ENCODE measurements at regions not wholly inside any gene's neighbourhood (a gene's known extent, or its start where the extent isn't known, plus 50 kb on each side); places are given as distances from the start of the nearest gene placed in this dataset.

- TF ChIP-seq CTCF (conservative IDR thresholded peaks at IDR 0.05; ENCODE audit: low read depth in 2 of 2) (no peak), ZNF331 (CRISPR knock-in tag; IDR thresholded peaks at IDR 0.05; ENCODE audit: low read depth) (no peak), CREB1 (CRISPR knock-in tag; IDR thresholded peaks at IDR 0.05; ENCODE audit: low read depth) (no peak), JUNB (IDR thresholded peaks at IDR 0.05; ENCODE audit: unreplicated experiment) (no peak)
Measured at GRCh38 chr18:39845631-39846030, 2109.4 kb upstream of the PIK3C3 start (continued).

DNA sequence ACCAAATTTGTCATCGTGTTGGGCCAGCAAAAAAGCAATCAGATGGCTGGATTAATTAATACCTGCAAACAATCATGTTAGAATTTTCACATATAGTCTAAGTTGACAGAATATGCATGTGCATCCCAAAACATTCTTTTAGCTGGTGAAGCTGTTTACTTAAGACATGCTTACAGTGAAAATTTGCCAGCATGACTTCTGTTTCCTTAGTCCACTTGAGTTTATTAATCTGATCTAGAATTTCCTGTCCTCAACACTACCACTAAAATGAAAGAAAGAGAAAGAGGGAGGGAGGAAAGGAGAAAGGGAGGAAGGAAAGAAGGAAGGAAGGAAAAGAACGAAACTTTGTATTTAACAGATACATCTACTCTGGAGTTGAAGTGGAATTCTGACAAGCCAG lies 2109.9 kb upstream of the PIK3C3 start:
- H4K20me1 ChIP-seq (replicated peaks; ENCODE audit: insufficient read depth), result no peaks in the 10 kb centered on the region
- no peak overlapping the region for H3K27ac Mint-ChIP-seq
- H3K36me3 Mint-ChIP-seq (ENCODE audit: low read depth), result no peaks in the 10 kb centered on the region
- H3K4me1 ChIP-seq (ENCODE audit: insufficient read depth), result peaks cover 8% of the 10 kb centered on the region
- peaks cover 21% of the 10 kb centered on the region for H3K4me1 Mint-ChIP-seq
- H3K9me3 Mint-ChIP-seq, result no peaks in the 10 kb centered on the region
- peaks cover 17% of the 10 kb centered on the region for H3K27me3 ChIP-seq (ENCODE audit: insufficient read depth)
- no peak overlapping the region for H3K4me2 ChIP-seq
- no peak overlapping the region for H3K4me3 Mint-ChIP-seq
- no peaks in the 10 kb centered on the region for H3K36me3 ChIP-seq (ENCODE audit: insufficient read depth)
- no peak for ATAC-seq
- H3K27ac ChIP-seq (ENCODE audit: low read depth), result no peak overlapping the region
- H3K79me2 ChIP-seq (replicated peaks; ENCODE audit: insufficient read depth), result no peaks in the 10 kb centered on the region
- H3K4me3 ChIP-seq, result no peak overlapping the region
- H2AFZ ChIP-seq, result no peak overlapping the region
- no peak for DNase-seq (ENCODE audit: low spot score)
- H3F3A ChIP-seq (replicated peaks; ENCODE audit: low read depth), result no peaks in the 10 kb centered on the region
- H3K27me3 Mint-ChIP-seq (ENCODE audit: insufficient read depth, low read depth, poor library complexity), result peaks cover 14% of the 10 kb centered on the region
- no peaks in the 10 kb centered on the region for H3K9me2 ChIP-seq (ENCODE audit: insufficient read depth)
- TF ChIP-seq NANOG (IDR thresholded peaks at IDR 0.05; ENCODE audit: borderline replicate concordance), result no peak
- no peak for TF ChIP-seq POLR2AphosphoS5 (IDR thresholded peaks at IDR 0.05; ENCODE audit: low read depth)
- no peak for TF ChIP-seq ZNF462 (CRISPR knock-in tag; IDR thresholded peaks at IDR 0.05)
- no peak for TF ChIP-seq EZH2phosphoT487 (IDR thresholded peaks at IDR 0.05; ENCODE audit: unreplicated experiment)
- TF ChIP-seq CREB1 (CRISPR knock-in tag; IDR thresholded peaks at IDR 0.05; ENCODE audit: low read depth), result no peak
- TF ChIP-seq ETS1 (IDR thresholded peaks at IDR 0.05), result no peak
- no peak for TF ChIP-seq STAT1 (IDR thresholded peaks at IDR 0.05; ENCODE audit: unreplicated experiment)
- no peak for TF ChIP-seq JUNB (IDR thresholded peaks at IDR 0.05; ENCODE audit: unreplicated experiment)
- TF ChIP-seq EZH2 (IDR thresholded peaks at IDR 0.05; ENCODE audit: low read depth, unreplicated experiment), result no peak
- no peak for TF ChIP-seq ZNF114 (CRISPR knock-in tag; IDR thresholded peaks at IDR 0.05)
- TF ChIP-seq CTCF (conservative IDR thresholded peaks at IDR 0.05; ENCODE audit: low read depth in 2 of 2), result no peak

All from GM23338 (cell line).